GM12892 (cell line): ENCODE measurements at regions not wholly inside any gene's neighbourhood (a gene's known extent, or its start where the extent isn't known, plus 50 kb on each side); places are given as distances from the start of the nearest gene placed in this dataset.

Experiments
- POLR2A ChIP-seq: IDR thresholded peaks from 2 replicates; pipeline ENCODE4 v1.6.1; 2011; ENCODE audit warnings: low read depth, low read length, control low read depth
- POLR2AphosphoS5 ChIP-seq: IDR thresholded peaks from 2 replicates; pipeline ENCODE4 v1.6.1; 2011; ENCODE audit warnings: low read depth, low read length, control low read depth
- TAF1 ChIP-seq: IDR thresholded peaks from 2 replicates; pipeline ENCODE4 v1.6.1; 2011; ENCODE audit warnings: low read depth, mild to moderate bottlenecking, control low read depth, low read length, borderline replicate concordance

DNA sequence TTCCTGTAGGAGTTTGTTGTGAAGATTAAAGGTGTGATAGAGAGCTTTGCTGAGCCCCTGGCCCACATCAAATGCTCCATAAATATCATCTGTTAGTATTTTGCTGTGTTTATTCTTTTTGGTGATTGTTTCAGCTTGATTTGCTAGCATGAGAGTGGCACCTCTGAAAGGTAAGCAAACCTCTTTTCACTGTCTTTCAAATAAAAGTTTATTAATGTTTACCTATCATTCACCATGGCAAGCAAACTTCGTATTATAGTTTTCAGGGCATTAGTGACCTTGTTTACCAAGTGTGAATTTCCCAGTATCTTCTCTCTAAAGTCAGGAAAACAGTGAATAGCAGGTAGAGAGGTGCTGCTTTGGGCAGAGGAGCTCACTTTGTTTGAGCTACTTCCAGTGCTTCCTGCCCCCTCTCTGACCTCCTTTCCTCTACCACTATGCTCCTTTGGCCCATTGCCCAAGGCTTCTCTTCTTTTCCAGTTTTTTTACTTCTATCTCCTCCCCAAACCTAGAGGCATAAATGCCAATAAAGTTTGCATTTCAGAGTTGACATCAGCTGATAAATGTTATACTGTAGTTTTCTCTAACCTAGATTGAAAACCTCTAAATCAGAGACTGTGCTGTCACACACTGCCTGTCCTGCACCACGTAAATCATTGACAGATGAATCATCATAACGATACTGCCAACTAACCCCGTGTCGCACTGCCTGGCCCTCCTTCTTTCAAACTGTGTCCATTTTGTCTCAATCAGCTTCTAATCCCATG lies 569.0 kb downstream of the TUSC7 start:
- no peak for TF ChIP-seq POLR2A
- TF ChIP-seq POLR2AphosphoS5: no peak
- TF ChIP-seq TAF1: no peak
